ENCODE measurements at regions not wholly inside any gene's neighbourhood (a gene's known extent, or its start where the extent isn't known, plus 50 kb on each side); places are given as distances from the start of the nearest gene placed in this dataset.

DNA sequence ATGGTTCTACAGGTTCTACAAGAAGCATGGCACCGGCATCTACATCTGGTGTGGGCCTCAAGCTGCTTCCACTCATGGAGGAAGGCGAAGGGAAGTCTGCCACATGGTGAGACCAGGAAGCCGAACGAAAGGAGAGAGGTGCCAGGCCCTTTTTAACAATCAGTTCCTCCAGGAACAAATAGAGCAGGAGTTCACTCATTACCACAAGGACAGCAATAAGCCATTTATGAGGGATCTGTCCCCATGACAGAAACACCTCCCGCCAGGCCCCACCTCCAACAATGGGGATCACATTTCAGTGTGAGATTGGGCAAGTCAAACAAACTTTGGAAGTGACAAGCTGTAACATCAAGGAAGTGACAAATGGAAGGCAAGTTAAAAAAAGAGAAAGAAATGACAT, 95.5 kb upstream of the PTPN3 start:
- in situ Hi-C loops (cut with HindIII; ENCODE audit: low sequenced_read_pairs): no loop called here

DNA sequence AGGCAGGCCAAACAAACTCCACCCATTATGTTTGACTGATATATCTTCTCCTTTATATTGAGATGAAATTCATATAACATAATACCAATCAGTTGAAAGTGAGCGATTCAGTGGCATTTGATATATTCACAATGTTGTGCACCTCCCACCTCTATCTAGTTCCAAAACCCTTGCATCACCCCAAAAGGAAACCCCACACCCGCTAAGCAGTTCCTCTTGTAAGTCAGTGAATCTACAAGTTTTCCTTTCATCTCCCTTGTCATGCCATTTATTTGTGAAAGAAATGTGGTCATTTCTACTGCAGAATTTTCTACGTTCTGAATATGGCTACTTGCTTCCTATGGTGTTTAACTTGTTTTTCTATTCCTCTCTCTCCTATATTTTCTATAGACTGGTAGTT, 99.4 kb upstream of the PTPN3 start:
- in situ Hi-C loops (cut with HindIII; ENCODE audit: low sequenced_read_pairs): no loop called here

DNA sequence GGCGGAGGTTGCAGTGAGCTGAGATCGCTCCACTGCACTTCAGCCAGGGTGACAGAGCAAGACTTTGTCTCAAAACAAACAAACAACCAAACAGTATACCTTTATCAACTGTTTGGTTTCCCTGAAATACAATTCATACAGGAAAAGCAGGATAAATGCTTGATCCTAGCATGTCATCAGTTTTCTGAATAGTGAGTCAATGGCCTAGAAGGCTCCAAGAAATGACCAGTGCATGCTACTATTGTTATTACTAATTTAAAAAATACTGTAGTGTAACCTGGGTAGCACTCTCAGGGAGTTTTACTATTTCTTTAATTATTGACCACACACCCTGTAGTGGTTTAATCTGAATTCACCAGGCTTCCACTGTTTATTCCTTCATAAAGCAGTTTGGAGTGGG, 101.0 kb upstream of the PTPN3 start:
- in situ Hi-C loops (cut with HindIII; ENCODE audit: low sequenced_read_pairs): no loop called here

DNA sequence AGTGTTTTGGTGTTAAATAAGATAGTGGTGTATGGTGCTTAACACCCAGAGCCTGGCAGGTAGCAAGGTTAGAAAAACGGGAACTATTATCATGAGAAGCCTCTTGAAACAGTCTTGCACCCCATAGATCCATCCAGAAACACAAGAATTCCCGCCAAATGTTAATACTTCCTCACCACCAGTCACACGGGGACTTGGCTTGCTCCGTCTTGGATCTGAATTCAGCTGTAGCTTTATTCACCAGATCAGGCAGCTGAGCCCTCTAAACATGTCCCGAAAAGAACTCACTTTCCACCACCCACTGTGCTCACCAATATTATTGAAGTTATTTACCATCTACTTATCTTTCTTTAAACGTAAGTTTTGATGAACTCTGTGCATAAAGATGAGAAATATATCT, 101.6 kb upstream of the PTPN3 start:
- in situ Hi-C loops (cut with HindIII; ENCODE audit: low sequenced_read_pairs): no loop called here

DNA sequence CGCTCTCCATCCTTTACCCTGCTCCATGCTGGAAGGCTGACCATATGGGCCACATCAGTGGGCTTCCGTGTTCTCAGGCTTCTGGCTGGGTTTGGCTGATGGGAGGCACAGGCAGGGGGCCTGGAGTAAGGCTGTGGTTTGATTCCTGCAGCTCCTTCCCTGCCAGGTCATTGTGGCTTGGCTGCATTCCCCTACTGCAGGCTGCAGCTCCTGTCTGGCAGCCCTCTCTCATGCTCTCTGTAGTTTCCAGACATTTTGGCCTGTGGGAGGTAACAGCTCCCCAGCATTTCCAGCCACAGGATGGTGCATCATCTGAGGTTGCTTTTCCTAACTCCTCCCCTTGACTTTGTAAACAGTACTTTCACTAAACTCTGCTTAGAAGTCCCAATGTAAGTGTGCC, 102.0 kb upstream of the PTPN3 start:
- in situ Hi-C loops (cut with HindIII; ENCODE audit: low sequenced_read_pairs): no loop called here

DNA sequence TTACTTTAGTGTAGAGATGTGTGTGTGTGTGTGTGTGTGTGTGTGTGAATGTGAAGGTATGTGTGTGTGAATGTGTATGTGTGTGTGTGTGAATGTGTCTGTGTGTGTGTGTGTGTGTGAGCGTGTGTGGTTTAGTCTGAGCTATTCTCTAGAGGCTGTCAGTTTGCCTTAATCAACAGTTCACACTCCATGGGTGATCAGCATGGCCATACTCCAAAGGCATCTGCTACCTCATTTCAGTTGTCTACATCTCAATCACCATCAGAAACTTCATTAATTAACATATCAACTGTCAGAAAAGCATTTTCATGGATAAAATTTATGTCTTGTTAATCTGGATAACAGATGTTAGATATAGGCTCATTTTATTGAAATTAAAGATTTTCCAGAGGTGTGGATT, 103.1 kb upstream of the PTPN3 start:
- in situ Hi-C loops (cut with HindIII; ENCODE audit: low sequenced_read_pairs): no loop called here

DNA sequence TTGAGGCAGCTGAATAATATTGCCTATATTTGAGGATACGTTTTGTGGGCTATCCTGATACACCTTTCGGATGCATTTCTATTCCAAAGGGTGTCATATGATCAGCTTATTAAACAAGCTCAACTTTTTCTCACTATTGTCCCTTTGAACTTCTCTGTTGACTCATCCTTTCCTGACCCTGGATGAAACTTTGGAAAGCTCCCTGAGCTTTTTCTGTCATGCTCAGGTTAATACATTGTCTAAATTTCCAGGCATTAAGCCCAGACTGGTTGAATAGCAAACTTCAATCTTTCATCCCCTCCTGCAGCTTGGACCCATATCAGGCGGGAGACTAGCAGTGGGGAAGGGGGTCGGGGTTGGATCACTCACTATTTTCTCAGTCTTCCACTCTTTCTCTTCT, 104.9 kb upstream of the PTPN3 start:
- in situ Hi-C loops (cut with HindIII; ENCODE audit: low sequenced_read_pairs): no loop called here

DNA sequence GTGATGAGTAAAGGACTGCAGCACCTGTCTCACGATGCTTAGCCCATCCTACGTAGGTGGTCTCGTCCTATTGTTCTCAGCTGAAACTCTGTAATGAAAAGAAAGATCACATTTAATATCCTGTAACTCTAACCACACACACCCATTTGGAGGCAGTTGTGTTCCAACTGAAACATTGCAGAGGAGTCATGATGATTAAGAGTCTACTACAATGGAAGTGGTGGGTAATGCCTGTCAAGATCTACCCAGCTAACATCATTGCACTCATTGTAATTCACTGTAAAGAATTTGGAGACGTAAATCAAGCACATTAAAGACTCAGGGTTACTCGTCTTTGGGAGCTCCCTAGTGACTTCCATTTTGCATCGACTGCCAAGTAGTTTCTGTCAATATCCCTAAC, 106.0 kb upstream of the PTPN3 start:
- in situ Hi-C loops (cut with HindIII; ENCODE audit: low sequenced_read_pairs): no loop called here

DNA sequence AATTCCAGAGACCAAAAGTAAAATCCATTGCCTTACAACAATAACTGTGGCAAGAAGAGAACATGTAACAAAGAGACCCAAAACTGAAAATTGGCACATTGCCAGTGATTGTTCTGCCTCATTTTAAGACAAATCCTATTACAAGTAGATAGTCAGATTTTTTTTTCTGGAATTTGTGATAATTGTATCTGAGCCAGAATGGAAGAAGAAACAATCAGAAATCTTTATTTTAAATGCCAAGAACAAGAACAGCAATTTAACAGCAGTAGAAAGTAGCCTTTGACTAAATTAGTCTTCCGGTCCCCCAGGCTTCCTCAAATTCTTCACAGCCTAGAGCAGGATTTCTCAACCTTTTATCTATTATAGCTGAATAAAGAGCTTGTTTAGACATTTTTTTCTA, 106.7 kb upstream of the PTPN3 start:
- in situ Hi-C loops (cut with HindIII; ENCODE audit: low sequenced_read_pairs): no loop called here

DNA sequence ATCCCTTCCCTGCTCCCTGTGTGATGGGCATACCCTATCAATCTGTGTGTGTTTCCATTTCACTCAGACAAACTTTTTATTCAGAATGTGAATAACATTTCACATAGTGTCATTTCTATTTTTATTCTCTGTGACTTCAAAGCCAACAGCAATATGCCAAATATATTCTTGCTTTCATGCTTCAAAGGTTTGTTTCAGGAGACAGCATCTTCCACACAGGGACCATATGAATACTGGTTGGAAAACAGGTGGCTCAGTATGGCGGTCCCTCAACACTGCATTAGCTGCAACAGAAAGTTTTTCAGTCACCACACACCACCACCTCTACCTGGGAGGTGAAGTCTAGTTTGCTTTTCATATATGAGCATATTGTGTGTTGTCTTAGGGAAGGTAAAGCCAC, 111.0 kb upstream of the PTPN3 start:
- in situ Hi-C loops (cut with HindIII; ENCODE audit: low sequenced_read_pairs): no loop called here

DNA sequence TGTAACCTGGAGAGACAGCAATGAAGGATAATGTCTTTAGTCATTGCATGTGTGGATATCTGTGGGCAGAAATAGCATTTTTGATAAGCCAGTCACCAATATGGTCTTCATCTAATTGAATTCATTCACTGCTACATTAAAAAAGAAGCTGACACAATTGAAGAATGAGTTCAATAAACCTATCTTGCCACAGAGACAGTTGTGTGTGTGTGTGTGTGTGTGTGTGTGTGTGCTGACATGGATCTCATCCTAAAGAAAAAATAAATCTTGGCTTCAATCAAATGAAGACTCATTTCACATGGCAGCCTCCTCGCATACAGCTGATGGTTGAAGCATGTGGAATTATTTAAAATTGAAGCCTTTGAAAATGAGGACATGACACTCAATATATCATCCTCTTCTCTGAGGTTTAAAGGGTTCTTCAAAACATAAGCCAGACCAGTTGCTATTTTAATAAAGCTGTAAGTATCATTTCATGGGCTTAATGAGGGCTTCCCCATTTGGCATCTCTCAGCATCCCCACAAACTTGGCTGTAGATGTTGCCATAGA, 118.5 kb upstream of the PTPN3 start:
- in situ Hi-C loops (cut with HindIII; ENCODE audit: low sequenced_read_pairs): no loop called here

DNA sequence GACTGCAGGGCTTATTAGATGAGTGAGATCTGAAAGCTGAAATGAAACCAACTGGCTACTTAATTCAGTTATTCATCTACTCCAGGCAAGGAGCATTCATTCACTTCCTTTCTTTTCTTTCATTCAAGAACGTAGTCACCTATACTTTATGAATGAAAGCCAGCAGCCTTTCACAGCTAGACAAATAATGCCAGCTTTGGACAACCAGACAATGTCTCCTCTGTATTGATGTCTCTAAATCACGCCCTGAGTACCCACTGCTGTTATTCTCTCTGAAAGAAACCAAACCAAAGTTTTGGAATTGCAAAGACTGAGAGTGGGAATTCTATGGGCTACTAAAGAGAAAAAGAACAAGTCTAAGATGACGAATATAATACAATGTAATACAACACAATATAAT, 121.2 kb upstream of the PTPN3 start:
- in situ Hi-C loops (cut with HindIII; ENCODE audit: low sequenced_read_pairs): no loop called here

DNA sequence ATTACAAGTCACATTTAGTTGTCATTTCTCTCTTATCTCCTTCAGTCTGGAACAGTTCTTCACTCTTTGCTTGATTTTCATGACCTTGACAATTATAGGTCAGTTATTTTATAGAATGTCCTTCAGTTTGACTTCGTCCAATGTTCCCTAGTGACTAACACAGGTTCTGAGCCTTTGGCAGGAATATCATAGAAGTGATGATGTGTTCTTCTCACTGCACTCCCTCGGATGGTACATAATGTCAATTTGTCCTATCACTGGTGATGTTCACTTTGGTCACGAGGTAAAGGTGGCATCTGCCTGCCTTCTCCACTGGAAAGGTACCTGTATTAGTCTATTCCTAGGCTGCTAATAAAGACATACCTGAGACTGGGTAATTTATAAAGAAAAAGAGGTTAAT, 126.0 kb upstream of the PTPN3 start:
- in situ Hi-C loops (cut with HindIII; ENCODE audit: low sequenced_read_pairs): no loop called here

DNA sequence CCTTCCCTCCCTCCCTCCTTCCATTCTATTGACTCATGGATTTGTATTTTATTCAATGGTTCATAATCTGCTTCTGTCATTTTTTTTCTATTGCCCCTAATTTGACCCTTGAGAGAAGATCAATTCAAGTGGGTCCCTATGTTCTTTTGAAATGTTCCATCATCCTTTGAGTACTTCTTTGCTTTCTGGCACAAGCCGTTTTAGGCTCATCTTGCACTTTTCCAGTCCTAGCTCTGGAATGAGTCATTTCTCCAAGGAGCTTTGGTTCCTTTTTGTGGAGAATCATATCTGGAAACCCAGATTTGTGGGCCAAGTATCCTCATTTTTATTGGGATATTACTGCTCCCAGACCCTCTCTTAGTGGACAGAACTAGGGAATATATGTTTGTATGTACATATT, 126.8 kb upstream of the PTPN3 start:
- in situ Hi-C loops (cut with HindIII; ENCODE audit: low sequenced_read_pairs): no loop called here

DNA sequence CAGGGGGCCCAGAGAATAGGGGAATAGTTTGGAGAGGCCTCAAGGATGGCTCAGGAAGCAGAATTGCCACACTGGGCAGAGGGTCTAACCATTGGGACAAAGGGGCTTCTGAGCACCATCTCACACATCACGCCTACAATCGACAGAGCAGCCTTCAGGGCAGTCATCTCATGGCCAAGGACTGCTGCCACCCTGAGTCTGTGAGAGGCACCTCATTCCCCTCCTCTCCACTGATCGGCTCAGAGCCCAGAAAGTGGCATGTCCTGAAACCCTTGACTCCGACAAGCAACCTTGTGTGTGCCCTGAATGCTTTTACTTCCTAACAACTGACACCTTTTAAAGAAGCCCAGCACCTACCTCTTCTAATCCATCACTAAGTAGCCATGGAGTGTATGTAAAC, 128.9 kb upstream of the PTPN3 start:
- in situ Hi-C loops (cut with HindIII; ENCODE audit: low sequenced_read_pairs): no loop called here

DNA sequence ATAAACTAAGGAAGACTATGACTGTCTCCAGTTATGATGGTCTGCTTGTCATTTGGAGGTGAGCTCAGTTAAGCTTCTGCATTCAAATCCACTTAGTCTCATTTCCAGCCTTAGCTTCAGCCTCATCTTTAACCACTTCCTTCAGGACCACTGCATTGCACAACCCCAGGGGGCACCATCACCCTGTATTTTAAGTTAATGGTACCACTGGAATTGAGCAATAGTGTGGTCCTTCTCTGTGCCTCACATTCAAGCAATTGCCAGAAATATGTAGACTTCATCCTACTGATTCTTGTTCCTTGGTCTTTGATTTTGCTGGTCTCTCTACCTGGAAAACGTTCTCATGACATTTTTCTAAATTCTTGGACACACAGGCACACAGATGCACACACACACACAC, 131.5 kb upstream of the PTPN3 start:
- in situ Hi-C loops (cut with HindIII; ENCODE audit: low sequenced_read_pairs): no loop called here

DNA sequence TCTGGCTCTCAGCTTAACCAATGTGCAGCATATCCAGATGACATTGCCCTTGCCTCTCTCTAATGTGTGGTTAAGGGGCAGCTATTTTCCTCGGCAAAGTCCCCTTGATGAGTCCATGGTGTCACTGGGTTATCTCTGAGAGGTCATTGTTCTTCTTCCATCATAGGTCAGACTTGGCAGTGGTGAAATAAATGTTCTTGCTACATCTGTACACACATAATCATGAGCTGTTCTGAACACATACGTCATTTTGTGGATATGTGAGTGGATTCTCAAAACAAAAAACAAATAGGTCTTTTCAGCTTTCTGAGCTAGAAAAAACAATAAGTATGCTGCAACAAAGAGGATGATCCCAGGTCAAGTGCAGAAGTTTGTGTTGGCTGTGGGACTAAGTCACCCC, 134.7 kb upstream of the PTPN3 start:
- in situ Hi-C loops (cut with HindIII; ENCODE audit: low sequenced_read_pairs): no loop called here

DNA sequence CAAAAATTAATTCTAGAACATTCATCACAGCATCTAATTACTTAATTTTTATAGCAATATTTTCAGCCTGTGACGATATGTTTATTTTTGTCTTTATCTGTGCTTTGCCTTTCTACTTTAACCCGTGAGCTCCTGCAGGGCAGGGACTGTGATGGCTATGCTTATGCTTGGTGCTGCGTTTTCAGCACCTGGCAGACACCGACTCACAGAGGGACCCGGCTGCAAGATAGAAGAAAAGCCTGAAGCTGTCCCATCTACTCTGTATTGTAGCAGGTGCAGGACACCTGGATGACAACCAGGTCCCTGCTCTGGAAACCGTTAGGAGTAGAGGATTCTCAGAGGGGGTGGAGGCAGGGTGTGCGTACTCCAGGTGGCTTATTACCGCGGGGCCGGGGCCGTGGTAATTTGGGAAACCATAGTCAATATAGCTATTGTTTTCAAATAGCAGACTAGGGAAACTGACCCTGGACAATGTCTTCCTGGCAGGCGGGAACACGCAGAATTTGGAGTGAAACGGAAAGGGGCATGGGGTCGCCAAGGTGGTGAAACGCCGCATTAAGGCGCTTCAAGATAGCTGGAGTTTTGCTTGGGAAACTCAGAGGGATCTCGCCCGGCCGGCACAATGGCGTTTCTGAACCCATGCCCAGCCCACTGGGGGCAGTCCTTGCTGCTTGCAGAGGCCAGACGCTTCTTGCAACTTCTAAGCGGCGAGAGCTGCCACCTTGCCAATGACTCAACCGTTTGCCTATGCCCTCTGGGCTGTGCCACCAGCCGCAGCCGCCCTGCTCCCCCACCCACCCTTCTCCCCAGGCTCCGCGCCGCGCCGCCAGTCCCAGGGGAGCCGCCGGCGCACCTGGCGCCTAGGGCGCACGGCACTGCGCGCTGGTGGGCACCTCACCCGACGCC, 140.1 kb upstream of the PALM2AKAP2 start:
- in situ Hi-C loops (cut with HindIII; ENCODE audit: low sequenced_read_pairs): no loop called here

DNA sequence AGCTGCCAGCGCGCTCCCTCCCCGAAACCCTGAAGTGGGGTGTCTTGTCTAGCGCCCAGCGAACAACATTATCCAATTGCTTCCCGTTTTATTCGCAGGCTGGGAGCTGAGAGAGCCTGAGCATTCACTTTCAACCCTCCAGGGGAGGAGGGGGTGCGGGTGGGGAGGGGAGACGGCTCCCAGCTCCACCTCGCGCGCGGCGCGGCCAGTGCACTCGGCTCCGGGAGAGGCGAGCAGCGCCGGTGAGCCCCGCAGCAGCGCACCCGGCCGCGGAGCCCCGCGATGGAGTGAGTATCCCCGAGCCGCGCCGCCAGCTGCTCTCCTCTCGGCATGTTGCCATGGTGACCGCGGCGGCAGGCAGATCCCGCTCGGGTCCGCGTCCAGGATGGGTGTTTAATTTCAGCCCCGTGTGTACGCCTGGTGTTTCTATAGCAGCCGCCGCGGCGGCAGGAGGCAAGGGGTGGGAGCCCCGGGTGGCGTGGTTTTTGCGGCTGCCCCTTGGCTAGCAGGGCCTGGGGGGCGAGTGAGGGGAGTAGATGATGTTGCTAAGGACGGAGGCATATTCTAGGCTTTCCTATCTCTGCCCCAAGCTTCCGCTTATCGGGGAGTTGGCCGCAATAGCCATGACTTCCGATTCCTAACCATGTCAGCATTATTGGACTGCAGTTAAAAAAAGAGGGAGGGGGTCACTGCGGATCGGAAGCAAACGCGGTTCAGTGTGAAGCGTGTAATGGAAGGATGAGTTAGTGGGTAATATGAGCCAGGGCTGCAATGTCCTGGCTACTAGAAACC, 139.2 kb upstream of the PALM2AKAP2 start:
- in situ Hi-C loops (cut with HindIII; ENCODE audit: low sequenced_read_pairs): no loop called here

DNA sequence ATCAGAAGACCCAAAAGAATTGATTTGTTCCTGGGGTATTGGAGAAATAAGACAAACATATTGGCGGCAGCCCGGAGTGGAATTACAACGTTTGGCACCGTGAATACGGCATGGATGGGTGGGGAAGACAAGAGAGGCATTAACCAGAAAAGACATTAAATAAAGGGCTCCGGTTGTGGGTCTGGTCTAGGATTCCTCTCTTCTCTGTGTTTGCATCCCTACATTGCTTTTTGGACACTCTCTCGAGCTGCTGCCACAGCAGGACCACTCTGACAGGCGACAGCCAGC, 138.7 kb upstream of the PALM2AKAP2 start:
- in situ Hi-C loops (cut with HindIII; ENCODE audit: low sequenced_read_pairs): no loop called here

DNA sequence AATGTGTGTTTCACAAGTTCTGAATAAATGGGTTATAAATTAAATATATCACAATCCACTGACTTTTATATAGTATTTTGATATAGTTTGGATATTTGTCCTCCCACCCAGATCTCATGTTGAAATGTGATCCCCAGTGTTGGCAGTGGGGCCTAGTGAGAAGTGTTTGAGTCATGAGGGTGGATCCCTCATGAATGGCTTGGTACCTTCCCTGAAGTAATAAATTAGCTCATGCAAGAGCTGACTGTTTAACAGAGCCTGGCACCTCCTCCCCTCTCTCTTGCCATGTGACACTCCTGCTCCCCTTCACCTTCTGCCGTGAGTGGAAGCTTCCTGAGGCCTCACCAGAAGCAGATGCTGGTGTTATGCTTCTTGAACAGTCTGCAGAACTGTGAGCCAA, 127.9 kb upstream of the PALM2AKAP2 start:
- in situ Hi-C loops (cut with HindIII; ENCODE audit: low sequenced_read_pairs): no loop called here

DNA sequence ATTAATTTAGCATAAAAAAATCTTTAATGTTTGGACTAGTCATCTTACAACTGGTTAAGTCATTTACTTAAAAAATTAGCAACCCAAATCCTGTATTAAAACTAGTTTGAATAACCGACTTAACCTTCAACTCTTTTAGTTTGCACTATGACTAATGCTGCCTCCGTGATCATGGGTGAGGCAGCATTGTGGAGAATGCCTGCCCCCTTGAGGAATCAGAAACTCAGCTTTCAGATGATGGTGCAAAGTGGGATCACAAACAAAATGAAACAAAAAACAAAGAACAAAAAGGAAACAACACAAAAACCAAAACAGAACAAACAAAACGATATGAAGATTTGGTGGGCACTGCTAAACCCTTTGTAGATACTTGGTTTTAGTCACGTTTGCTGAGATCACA, 127.0 kb upstream of the PALM2AKAP2 start:
- in situ Hi-C loops (cut with HindIII; ENCODE audit: low sequenced_read_pairs): no loop called here
